GM21515 (cell line): ENCODE measurements at regions not wholly inside any gene's neighbourhood (a gene's known extent, or its start where the extent isn't known, plus 50 kb on each side); places are given as distances from the start of the nearest gene placed in this dataset.

ENCODE experiments used
- ATAC-seq: cut with Tn5 transposase; IDR thresholded peaks from one replicate; pipeline ENCODE4 v1.9.1; 2021; ENCODE audit not compliant: unreplicated experiment

DNA sequence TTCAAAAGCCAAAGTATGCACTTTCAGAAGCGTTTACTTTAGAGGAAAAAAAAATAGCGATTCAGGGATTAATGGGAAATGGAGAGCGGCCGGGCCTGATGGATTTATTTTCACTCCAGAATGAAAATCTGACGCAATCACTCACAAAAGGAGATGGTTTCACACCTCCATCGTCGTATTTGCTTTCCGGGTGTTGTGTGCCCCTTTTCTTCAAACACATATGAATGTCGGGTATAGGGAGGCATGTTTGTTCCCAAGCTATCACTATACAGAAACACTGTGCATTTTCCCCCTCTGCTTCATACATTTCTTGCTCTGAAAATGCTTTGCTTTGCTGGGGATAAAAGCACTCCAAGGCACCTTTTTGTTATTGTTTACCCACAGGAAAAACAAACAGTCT, 562.2 kb upstream of the ZFHX3 start:
- no peak for ATAC-seq

DNA sequence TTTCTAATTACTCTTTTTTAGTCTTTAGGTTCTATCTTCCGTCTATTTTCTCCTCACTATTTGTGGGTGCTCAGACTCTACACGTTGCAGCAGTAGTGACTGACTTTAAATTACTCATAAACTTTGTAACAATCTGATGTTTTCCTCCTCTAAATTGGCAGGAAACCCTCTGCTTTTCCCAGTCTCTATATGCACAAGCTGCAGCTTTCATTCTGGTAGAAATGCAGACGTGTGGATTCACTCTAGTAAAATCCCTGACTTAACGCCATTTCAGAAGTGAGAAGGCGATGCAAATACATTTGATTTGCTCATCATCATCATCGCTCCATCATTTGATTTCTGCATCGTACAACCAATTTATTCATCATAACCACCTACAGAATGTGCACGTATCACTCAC, 561.0 kb upstream of the ZFHX3 start:
- ATAC-seq = no peak

GRCh38 chr16:73605309-73605708, 557.4 kb upstream of the ZFHX3 start:
- no peak for ATAC-seq

GRCh38 chr16:73601911-73602310, 554.0 kb upstream of the ZFHX3 start:
- ATAC-seq = peak; percentile 62

- ATAC-seq = no peak
These were observed 551.9 kb upstream of the ZFHX3 start for GRCh38 chr16:73599870-73600269.

DNA sequence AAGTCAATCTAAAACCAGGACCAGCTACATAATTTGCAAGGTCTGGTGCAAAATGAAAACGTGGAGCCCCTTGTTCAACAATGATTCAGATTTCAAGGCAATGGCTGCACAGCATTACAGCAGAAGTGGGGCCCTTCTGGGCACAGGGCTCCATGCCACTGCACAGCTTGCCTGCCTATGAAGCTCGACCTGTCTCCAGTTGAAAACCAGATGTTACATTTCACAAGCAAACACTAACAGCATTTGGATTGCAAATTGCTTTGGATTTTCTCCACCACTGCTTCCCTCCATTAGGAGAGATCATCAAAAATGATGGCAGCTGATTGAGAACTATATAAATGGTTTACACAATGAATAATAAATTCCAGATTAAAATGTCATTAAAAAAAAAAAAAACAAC, 551.4 kb upstream of the ZFHX3 start:
- no peak for ATAC-seq

- no peak for ATAC-seq
These were observed 536.2 kb upstream of the ZFHX3 start for GRCh38 chr16:73584157-73584556.

DNA sequence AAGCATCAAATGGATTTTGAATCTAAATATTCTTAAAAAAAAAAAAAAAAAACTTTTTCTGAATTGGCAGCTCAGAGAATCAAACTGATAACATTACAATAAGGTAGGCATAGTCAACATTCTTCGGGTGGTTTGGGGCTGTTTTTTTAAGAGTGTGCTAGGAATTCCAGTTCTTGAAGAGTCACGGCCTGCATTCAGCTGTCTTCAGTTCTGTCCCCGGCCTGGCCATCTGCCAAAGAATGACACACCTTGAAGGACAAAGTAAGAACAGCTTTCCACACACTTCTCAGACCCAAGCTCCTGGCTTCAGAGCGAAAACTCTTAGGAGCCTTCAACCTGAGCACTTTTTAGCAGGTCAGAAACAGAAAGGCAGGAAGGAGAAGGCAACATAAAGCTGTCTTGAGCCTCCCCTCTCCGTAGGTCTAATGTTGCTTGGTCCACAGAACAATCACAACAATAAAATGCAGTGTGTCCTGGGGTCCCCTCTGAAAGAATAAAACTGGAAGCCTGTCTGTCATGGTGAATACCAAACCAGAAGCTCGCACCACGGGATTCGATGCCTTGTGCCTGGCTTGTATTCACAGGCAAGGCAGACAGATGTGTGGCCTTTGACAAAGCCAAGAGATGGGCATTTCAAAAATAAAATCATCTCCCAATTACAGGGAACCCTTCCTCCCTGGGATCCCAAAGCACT, 524.4 kb upstream of the ZFHX3 start:
- ATAC-seq = no peak

GRCh38 chr16:73569266-73569980, 521.5 kb upstream of the ZFHX3 start:
- no peak for ATAC-seq

DNA sequence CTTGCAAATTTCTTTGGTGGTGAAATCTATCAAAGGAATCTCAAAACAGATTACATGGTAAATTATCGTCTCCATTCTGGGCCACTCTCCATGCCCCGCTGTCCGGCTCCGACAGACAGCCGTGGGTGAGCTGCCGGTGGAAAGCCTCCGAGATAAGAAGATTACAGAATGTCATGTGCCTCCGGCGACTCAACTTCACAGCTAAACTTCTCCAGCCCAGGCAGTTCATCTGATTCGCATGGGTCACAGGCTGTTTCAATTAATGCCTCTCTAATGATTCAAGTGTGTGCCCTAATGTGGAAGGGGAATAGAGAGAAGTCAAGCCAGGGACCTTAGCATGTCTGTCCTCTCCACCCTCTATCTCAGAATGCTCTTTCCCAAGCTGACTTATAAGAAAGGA, 520.8 kb upstream of the ZFHX3 start:
- ATAC-seq = no peak

- ATAC-seq = no peak
These were observed 518.0 kb upstream of the ZFHX3 start for GRCh38 chr16:73565925-73566324.

DNA sequence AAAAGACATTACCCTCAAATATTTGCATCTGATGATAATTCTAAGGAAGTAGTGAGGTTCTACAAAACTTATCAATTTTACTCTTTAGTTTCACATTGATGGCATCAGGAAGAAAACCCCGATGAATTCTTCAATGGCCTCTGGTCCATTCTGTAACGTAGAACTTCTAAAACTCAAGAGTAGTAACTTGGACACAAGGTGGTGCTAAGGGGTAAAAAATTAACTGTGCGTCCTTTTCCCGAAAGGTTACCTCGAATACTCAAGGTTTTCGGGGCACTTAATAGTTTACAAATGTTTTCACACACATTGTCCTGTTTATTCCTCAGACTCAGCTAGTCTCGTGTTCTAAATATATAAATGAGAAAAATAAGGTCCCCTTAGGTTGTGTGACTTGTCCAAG, 517.3 kb upstream of the ZFHX3 start:
- ATAC-seq = no peak

GRCh38 chr16:73563709-73564108, 515.8 kb upstream of the ZFHX3 start:
- ATAC-seq = no peak

DNA sequence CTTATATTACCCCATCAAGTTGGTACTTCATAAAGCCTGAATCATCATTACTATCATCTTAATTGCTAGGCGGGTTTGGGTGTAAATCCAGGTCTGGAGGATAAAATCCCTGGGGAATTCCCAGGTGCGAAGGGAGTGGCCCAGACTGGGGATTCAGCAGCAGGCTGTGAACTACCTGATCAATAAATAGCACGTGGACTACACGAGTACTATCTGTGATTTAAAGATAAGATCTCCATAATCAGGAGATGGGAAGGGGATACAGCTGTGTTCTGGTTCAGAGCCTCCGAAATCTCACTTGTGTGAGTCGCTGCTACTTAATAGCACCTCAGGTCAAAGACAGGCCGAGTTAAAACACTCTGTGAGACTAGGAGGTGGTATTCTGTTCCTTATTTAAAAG, 512.6 kb upstream of the ZFHX3 start:
- ATAC-seq = no peak

GRCh38 chr16:73558219-73558618, 510.3 kb upstream of the ZFHX3 start:
- ATAC-seq = no peak

DNA sequence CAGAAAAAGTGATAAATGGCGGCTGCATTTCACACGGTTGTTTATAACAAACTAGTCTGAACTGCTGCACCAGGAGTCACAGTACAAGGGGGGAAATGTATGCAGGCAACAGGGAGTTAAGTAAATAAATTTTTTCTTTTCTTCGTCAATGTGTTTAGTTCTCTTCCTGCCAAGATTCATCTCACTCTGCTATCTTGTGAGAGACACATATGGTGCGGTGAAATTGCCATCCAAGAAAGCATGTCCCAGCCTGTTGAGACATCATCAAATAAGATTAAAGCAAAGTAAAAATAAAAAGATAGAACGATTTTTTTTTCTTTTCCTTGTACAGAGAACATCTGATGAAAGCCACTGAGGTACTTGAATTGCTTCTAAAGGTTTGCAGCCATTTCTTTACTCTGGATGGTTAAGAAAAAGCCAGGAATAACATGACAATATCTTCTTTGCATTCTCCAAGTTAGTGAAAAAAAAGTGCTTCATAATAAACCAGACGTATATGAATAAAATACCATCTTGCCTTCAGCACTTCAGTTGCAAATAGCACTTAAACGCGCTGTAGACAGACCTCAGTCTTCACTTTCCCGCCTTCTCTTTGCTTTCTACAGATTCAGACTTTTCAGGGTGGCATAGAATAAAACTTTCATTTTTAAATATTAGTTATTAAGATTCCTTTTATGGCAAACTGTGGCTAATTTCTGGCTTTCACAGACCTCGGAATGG, 506.2 kb upstream of the ZFHX3 start:
- no peak for ATAC-seq

- ATAC-seq = no peak
These were observed 502.2 kb upstream of the ZFHX3 start for GRCh38 chr16:73549984-73550631.

- no peak for ATAC-seq
These were observed 499.9 kb upstream of the ZFHX3 start for GRCh38 chr16:73547552-73548403.

DNA sequence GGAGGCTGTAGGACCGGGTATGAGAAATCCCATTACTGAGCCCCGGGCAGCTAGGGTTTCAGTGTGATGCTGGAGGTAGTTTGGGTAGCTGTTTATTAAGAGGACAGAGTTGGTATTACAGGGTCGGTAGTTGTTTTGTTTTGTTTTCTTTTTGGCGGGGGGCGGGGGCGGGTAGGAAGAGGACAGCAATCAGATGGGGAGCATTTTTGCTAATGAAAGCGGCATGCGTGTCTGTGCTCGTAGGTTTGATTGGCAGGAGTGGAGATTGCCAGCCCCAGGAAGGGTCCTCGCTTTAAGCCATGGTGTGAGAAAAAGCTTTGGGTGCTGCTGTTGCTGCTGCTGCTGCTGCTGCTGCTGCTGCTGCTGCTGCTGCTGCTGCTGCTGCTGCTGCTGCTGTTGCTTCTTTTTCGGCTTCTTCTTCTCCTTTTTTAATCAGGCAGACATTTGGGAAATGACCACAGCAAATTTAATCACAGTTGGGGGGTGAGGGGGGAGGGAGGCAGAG, 498.5 kb upstream of the ZFHX3 start:
- ATAC-seq = no peak

DNA sequence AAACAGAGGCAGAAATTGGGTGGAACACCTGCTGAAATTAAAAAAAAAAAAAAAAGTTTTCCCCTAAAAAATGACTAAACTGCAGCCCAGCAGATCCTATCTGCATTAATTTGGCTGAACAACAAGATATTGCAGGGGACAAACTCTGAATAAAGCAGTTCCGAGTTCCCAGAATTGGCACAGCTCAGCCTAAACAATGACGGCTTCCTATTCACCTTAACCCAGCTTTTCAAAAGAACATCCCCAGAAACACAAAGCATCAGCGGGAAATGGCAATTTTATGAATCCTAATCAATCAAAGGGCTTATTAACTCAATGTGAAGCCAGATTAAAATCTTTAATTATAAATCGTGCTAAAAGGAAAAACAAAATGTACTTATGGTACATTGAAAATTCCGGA, 497.8 kb upstream of the ZFHX3 start:
- ATAC-seq = no peak

DNA sequence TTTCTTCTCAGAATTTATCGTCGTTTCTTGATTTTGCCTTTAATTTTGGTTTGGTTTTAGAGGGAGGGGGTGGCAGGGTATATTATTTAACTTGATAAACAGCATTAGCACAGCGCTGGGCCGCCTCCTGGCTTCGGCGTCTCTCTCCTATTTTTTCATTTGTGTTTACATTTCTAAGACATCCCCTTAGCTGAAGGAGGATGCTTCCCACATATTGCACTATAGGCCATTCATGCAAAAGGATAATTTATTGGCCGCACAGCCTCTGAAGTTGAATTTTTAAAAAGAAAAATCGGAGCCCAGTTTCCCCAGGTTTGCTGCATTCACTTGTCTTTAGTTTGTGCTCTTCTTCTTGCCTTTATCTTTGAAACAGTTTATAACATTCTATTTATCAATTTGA, 497.4 kb upstream of the ZFHX3 start:
- no peak for ATAC-seq
